ENCODE measurements at regions not wholly inside any gene's neighbourhood (a gene's known extent, or its start where the extent isn't known, plus 50 kb on each side); places are given as distances from the start of the nearest gene placed in this dataset.
"Not testable (repeated sequence)": the region's sequence is repeated elsewhere in the genome, so short reads cannot be mapped to it uniquely, and the experiment has no call there.

- FAIRE-seq, result no peak
Observed at GRCh38 chr12:129959889-129960288, 56.1 kb upstream of the TMEM132D start.

DNA sequence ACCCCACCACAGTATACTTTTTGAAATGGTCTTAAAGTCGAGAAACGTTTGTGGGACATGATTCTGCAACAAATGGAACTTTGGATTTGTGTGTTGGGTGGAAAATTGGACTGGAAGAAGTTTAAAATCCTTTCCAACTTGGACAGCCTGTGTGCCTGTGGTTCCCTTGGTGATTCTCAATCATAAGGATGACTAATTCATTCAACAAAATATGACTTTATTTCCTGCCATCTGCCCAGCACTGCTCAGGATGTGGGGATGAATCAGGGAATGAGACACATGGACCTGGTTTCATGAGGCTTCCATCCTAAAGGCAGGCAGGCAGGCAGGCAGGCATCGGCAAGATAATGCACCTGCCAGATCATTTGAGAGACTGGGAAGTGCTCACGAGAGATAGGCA is 57.3 kb upstream of the TMEM132D start:
- FAIRE-seq, result no peak

- FAIRE-seq, result no peak
Observed at GRCh38 chr12:129961856-129962255, 58.0 kb upstream of the TMEM132D start.

DNA sequence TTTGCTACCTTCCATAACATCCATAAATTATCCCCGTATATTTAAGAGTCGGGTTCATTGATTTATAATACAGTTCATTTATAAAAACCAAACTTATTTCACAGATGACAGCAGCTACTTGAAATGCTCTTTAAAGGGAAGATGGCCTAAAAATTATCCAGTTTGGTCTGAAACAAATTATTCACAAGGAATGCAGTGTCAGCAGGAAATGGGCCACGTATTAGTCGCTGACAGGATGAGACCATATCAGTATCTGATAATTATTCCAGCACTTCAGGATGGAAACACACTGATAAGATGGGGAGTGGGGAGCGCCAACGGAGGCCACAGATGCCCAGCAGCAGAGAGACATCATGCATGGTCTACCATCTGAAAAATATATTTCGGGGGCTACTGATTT is 60.5 kb upstream of the TMEM132D start:
- no peak for FAIRE-seq

DNA sequence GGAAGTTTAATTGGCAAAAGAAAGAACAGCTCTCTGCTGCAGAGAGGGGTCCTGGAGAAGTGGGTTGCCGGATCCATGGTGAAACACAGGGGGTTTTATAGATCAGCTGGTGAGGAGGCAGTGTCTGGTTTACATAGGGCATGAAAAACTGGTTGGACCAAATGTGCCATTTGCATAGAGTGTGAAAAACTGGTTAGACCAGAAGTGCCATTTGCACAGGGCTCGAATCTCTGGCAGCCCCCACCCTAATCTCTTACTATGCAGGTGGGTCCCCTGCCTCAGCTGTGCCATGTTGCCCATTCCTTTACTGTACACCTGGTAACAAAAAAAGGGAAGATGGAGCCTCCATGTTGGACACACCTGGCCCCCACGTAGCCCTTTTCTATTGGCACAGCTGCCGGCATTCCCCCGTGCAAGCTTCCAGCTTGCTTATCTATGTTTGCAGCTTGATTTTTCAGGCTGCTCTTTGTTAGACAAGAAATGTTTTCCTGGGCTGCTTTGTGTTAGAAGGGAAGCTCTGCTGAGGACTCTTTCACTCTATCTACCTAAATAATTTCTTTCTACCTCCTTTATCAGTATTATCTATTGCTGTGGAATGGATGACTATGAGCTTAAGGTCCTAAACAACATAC is 61.1 kb upstream of the TMEM132D start:
- no peak for FAIRE-seq

GRCh38 chr12:129966146-129966995 is 62.5 kb upstream of the TMEM132D start:
- no peak for FAIRE-seq

DNA sequence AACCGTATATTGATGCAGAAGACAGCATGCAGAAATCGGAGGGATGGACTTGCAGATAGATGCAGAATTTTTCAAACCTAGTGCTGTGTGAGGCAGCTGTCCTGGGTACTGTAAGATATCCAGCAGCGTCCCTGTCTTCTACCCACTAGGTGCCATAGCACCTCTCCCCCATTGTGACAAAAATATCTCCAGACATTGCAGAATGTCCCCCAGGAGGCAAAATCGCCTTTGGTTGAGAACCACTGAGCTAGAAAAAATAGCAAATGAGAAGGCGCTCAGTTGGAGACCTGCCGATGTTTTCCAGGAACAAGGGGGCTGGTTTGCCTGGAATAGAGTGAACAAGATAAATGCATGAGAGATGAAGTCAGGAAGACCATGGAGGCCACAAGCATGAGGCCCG is 67.9 kb upstream of the TMEM132D start:
- no peak for FAIRE-seq

DNA sequence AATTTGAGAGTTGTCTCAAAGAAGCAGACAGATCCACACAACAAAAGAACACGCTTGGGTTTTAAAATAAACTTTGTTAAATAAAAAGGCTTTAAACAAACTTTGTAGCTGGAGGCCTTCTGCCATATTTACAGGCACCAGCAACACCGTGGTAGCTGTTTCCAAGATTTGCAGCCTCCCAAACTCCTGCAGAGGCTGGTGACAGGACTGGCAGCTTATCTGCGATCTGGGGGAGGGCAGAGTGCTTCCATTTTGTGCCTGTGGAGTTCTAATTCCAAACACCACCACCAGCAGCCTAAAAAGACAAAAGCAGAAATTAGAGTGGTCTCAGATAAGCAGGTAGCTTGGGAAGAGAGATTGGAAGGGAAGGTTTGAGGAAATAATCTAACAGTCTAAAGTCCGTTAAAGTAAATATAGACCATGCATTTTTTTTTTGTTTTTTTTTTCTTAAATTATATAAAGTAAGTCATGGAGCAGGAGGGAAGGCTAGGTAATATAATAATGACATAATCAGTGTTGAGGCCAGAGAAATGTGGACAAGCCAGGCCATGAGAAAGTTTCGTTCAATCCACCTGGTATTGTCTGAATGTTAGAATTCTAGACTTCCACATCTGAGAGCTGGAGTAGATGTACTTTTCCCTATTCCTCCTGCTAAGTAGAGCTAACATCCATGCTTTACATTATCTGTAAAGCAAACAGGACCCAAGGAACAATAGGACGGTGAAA is 69.6 kb upstream of the TMEM132D start:
- no peak for FAIRE-seq

DNA sequence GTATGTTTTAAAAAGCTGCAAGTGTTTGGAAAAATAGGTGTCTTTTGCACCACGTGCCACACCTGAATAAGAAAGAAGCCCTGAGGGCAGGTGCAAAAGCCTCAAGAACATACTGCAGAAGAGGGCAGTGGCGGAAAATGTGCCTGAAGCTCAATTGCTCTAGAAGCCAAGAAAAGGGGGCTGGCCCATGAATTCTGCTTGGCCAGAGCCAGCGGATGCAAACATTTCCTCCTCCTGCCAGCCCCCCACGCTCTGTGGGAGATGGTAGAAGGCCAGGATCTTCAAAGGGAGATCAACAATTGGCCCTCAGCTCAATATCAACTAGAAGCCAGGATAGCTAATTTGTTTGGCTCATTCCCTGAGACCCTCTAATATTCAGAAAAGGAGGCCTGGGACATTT is 80.3 kb upstream of the TMEM132D start:
- FAIRE-seq, result no peak

DNA sequence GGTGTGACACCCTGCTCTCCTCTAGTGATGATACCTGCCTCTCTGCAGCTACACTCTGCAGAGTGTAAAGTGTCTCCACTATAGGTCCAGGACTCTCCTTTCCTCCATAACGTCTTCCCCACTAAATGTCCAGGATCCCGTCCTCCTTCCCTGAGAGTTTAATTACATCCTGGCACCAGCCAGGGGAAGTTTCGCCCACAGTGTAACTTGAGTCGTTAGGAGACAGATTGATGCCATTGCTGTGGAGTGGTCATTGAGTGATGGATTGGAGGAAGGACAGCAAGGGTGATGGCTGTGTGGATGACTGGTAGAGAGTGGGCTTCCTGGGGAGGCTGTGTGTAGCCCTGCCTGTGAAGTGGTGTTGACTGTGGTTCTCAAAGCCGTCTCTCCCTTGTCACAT is 84.0 kb upstream of the TMEM132D start:
- no peak for FAIRE-seq

- FAIRE-seq, result no peak
Observed at GRCh38 chr12:129994634-129995033, 90.8 kb upstream of the TMEM132D start.

DNA sequence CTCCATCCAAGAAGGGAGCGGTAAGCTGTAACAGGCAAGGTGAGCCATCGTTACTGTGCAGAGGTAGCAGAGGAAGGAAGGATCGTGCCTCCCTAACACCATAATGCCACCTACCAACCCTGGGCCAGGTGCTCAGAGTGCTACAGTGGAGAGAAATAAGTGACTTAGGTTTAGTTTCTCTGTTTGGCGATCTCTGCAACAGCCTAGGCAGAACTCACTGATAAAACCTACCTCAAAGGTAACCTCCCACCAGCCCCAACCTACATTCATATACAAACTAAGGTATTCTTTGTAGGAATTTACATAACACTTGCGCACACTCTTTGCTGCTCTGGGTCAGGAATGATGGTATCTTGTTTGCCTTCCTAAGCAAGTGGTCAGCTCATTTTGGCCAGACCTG is 93.4 kb upstream of the TMEM132D start:
- no peak for FAIRE-seq

DNA sequence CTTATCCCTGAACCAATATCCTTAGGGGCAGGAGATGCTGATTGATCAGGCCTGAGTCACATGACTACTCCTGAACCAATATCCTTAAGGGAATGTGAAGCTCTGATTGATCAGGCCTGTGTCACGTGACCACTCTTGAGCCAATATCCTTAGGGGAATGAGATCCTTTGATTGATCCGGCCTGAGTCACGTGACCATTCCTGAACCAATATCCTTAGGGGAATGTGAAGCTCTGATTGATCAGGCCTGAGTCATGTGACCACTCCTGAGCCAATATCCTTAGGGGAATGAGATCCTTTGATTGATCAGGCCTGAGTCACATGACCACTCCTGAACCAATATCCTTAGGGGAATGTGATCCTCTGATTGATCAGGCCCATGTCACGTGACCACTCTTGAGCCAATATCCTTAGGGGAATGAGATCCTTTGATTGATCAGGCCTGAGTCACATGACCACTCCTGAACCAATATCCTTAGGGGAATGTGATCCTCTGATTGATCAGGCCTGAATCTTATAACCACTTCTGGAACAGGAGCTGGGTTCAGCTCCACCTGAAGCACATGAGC is 100.6 kb upstream of the TMEM132D start:
- FAIRE-seq, result not testable (repeated sequence)

DNA sequence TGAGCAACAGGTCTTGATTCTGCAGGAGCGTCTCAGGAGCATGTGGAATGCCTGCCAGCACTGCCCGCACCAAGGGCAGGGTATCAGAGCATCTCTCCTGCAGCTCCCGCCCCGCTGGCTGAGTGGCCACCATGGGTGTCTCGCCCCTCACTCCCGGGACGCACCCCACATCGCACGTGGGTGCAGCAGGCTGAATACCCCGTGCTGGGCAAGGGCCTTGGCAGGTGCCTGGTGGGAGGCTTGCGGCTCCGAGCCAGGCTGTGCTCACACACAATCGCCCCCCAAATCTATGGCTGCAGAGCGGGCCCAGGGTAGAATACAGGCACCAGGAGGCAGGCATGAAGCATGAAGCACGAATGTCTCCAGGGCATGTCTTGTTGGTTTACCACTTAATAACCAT is 103.9 kb upstream of the TMEM132D start:
- no peak for FAIRE-seq

GRCh38 chr12:130008241-130008640 is 104.4 kb upstream of the TMEM132D start:
- no peak for FAIRE-seq

DNA sequence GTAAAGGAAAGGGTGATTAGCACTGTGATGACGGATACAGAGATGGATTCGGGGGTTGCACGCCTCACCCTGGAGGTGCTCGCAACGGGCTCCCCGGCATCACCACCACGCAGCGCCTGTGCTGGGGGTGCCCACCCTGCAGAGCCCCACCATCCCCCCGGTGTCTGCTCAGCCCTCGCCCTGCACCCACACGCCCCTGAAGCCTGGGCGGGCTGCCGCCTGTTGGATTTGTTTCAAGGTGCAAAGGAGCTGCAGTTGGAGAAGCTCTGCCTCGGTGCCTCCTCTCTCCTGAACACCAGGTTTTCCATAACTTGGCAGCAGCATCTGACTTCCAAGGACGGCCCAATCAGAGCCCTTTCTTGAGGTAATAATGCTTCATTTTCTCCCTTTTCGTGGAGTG is 106.1 kb upstream of the TMEM132D start:
- no peak for FAIRE-seq

DNA sequence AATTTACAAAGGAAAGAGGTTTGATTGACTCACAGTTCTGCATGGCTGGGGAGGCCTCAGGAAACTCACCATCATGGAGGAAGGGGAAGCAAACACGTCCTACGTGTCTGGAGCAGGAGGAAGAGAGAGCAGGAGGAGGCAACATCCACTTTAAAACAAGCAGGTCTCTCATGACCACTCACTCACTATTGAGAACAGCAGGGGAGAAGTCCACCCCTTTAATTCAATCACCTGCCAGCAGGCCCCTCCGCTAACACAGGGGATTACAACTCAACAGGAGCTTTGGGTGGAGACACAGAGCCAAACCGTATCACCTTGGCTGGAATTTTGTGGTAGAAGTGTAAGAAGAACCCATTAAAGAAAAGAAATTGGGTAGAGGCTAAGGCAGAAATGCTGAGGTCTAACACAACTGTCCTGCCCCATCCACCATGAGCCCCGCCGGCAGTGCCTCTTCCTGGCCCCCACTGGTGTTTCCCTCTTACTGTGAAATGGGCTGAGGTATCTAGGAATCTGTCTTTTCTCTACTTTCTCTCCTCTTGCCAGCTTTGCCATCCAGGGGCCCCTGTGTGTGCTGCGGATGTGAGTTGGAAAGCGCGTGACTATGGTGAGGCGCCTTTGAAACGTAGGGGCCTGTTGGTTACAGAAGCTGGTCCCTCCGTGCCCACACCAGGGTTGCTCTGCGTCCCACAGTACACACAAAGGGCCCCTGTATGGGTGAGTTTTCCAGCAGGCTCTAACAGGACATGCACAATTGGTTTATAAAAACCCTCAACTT is 108.0 kb upstream of the TMEM132D start:
- no peak for FAIRE-seq

GRCh38 chr12:130013771-130014484 is 110.1 kb upstream of the TMEM132D start:
- FAIRE-seq, result no peak

DNA sequence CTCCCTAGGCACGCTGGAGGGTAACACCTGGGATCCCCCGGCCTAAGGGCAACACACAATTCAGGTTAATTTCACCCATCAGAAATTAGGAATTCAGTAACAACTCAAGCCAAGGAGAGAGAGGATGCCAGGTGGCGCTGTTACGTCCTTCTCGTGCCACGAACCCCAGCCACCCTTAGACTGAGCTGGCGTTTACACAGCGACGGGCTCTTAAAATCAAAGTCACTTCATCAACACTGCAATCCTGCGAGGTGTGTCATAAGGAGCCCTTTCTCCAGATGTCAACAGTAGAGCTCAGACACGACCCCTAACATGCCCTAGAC is 110.6 kb upstream of the TMEM132D start:
- no peak for FAIRE-seq

DNA sequence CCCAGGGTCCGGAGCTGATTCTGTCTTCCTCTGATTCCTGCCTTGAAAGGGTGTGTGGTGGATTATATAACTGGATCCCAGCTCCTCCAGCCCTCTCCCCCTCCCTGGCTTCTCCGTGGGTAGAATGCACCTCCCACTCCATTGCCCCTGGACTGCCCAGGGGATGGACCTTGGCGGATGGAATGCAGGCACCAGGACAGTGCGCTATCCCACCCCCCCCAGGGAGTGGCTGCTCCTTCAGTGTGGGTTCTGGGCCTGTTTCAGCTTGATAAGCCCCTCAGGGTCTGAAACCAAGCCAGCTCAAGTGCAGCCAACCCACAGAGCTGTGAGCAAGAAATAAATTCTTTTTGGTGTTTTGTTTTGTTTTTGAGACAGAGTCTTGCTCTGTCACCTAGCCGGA is 112.4 kb upstream of the TMEM132D start:
- FAIRE-seq, result no peak

- no peak for FAIRE-seq
Observed at GRCh38 chr12:130016986-130017385, 113.2 kb upstream of the TMEM132D start.

Measured in islet of Langerhans (tissue), 1 donor.